Glutamatergic neuron (in vitro differentiated cells): ENCODE measurements at regions not wholly inside any gene's neighbourhood (a gene's known extent, or its start where the extent isn't known, plus 50 kb on each side); places are given as distances from the start of the nearest gene placed in this dataset.

Experiments used
- DNase-seq: peaks from one replicate; pipeline ENCODE4 v3.0.0; 2022
- H3K27ac Mint-ChIP-seq: one replicate; pipeline ENCODE4 v1.8.0; 2020; ENCODE audit warnings: mild to moderate bottlenecking, mixed read lengths, inconsistent platforms; ENCODE audit not compliant: unreplicated experiment
- H3K27me3 Mint-ChIP-seq: one replicate; pipeline ENCODE4 v1.8.0; 2020; ENCODE audit warnings: mild to moderate bottlenecking, moderate library complexity, mixed read lengths, inconsistent platforms; ENCODE audit not compliant: unreplicated experiment
- H3K36me3 Mint-ChIP-seq: one replicate; pipeline ENCODE4 v1.8.0; 2020; ENCODE audit warnings: mild to moderate bottlenecking, mixed read lengths, inconsistent platforms; ENCODE audit not compliant: unreplicated experiment
- H3K4me1 Mint-ChIP-seq: one replicate; pipeline ENCODE4 v1.8.0; 2020; ENCODE audit warnings: mild to moderate bottlenecking, low read depth, mixed read lengths, inconsistent platforms; ENCODE audit not compliant: unreplicated experiment
- H3K4me3 Mint-ChIP-seq: one replicate; pipeline ENCODE4 v1.8.0; 2020; ENCODE audit warnings: mild to moderate bottlenecking, mixed read lengths, inconsistent platforms; ENCODE audit not compliant: unreplicated experiment
- H3K9me3 Mint-ChIP-seq: one replicate; pipeline ENCODE4 v1.8.0; 2020; ENCODE audit warnings: mild to moderate bottlenecking, moderate library complexity, mixed read lengths, inconsistent platforms; ENCODE audit not compliant: unreplicated experiment
- TF ChIP-seq, protein P1 (sequence below): fragments of 200-600 bp; sonication (generic); IDR thresholded peaks from one replicate; pipeline ENCODE4 v1.5.0; 2021; ENCODE audit not compliant: partially characterized antibody, unreplicated experiment

GRCh38 chr12:112597986-112598385 lies 179.2 kb downstream of the PTPN11 start:
- no peaks in the 10 kb centered on the region for H3K4me1 Mint-ChIP-seq
- H3K9me3 Mint-ChIP-seq = no peaks in the 10 kb centered on the region
- TF ChIP-seq, protein P1, sequence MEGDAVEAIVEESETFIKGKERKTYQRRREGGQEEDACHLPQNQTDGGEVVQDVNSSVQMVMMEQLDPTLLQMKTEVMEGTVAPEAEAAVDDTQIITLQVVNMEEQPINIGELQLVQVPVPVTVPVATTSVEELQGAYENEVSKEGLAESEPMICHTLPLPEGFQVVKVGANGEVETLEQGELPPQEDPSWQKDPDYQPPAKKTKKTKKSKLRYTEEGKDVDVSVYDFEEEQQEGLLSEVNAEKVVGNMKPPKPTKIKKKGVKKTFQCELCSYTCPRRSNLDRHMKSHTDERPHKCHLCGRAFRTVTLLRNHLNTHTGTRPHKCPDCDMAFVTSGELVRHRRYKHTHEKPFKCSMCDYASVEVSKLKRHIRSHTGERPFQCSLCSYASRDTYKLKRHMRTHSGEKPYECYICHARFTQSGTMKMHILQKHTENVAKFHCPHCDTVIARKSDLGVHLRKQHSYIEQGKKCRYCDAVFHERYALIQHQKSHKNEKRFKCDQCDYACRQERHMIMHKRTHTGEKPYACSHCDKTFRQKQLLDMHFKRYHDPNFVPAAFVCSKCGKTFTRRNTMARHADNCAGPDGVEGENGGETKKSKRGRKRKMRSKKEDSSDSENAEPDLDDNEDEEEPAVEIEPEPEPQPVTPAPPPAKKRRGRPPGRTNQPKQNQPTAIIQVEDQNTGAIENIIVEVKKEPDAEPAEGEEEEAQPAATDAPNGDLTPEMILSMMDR = no peak
- H3K4me3 Mint-ChIP-seq = no peak overlapping the region
- DNase-seq = no peak
- no peak overlapping the region for H3K27ac Mint-ChIP-seq
- H3K27me3 Mint-ChIP-seq = no peaks in the 10 kb centered on the region
- no peaks in the 10 kb centered on the region for H3K36me3 Mint-ChIP-seq

DNA sequence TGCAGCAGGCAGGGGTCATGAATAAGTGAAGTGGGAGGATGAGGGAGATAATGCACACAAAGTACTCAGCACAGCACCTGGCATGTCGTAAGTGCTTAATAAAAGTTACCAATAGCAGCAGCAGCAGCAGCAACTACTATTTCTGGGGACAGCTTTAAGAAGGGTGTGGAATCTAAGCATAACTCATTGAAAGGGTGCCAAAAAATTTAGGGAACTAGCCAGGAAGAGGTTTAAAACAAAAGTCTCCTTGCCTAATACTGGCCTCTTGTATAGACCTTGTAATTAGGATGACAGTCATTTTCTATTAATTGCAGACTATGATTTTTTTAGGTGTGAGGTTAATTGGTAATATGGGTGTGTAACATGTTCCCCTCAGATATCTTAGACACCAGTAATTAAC lies 179.9 kb downstream of the PTPN11 start:
- Mint-ChIP-seq H3K4me3 (no peak overlapping the region), H3K9me3 (no peaks in the 10 kb centered on the region), H3K27me3 (no peaks in the 10 kb centered on the region), H3K36me3 (no peaks in the 10 kb centered on the region), H3K27ac (no peak overlapping the region), H3K4me1 (no peaks in the 10 kb centered on the region)
- TF ChIP-seq, protein P1 = no peak
- DNase-seq = no peak

GRCh38 chr12:112599871-112600270 lies 181.1 kb downstream of the PTPN11 start:
- no peaks in the 10 kb centered on the region for H3K27me3 Mint-ChIP-seq

DNA sequence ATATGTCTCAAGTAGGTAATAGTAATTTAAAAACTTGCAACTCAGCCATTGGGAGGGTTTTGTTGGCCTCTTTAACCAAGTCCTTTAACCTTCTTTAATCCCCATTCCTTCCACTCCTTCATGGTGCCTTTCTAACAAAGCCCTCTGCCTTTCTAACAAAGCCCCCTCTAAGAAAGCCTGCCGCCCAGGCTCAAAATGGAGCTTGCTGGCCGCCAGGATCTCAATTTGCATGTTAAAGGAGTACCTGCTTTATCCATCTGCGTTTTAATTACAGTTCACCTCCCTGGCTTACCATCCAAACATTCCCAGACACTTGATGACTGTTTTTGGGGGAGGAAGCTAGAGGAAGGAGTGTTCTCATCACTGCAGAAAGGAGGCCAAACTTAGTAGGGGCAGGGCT lies 183.4 kb downstream of the PTPN11 start:
- no peaks in the 10 kb centered on the region for H3K4me1 Mint-ChIP-seq
- no peak for DNase-seq
- H3K27me3 Mint-ChIP-seq = no peaks in the 10 kb centered on the region
- no peak overlapping the region for H3K27ac Mint-ChIP-seq
- peaks cover 2% of the 10 kb centered on the region for H3K9me3 Mint-ChIP-seq
- H3K36me3 Mint-ChIP-seq = no peaks in the 10 kb centered on the region
- H3K4me3 Mint-ChIP-seq = no peak overlapping the region
- TF ChIP-seq, protein P1 = no peak

More at GRCh38 chr12:112599871-112600270, 181.1 kb downstream of the PTPN11 start:
- no peak for DNase-seq
- no peaks in the 10 kb centered on the region for H3K4me1 Mint-ChIP-seq
- no peak overlapping the region for H3K4me3 Mint-ChIP-seq
- H3K36me3 Mint-ChIP-seq = no peaks in the 10 kb centered on the region
- no peaks in the 10 kb centered on the region for H3K9me3 Mint-ChIP-seq
- TF ChIP-seq, protein P1 = no peak
- H3K27ac Mint-ChIP-seq = no peak overlapping the region

DNA sequence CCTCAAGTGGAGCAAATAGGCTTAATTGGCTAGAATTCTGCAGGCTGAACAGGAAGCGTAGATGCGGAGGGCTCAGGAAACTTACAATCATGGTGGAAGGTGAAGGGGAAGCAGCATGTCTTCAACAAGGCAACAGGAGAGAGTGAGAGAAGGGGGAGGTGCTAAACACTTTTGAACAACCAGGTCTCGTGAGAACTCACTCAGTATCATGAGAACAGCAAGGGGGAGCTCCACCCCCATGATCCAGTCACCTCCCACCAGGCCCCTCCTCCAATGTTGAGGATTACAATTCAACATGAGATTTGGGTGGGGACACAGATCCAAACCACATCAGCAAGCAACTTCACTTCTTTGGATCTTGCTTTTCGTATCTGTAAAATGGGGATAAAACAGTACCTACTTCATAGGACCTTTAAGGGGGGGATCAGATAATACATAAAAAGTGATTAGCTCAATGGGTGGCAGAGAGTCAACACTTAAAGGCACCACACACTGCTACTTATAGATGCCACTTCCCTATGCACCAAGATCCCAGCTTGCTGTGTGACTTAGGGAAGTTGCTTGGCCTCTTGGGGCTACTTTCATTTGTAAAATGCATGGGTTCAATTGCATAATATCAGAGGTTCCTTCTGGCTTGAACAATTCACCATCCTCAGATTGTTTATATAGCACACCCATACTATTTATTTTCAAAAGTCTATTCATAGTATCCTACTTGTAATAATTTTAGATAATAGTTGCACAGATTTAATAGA lies 184.8 kb upstream of the RPH3A start:
- Mint-ChIP-seq H3K36me3 (no peaks in the 10 kb centered on the region), H3K4me3 (no peak overlapping the region), H3K9me3 (peaks cover 3% of the 10 kb centered on the region), H3K27me3 (no peaks in the 10 kb centered on the region), H3K27ac (no peak overlapping the region), H3K4me1 (no peaks in the 10 kb centered on the region)
- DNase-seq = no peak
- TF ChIP-seq, protein P1 = no peak
